HTR-8/SVneo (cell line): ENCODE measurements at regions not wholly inside any gene's neighbourhood (a gene's known extent, or its start where the extent isn't known, plus 50 kb on each side); places are given as distances from the start of the nearest gene placed in this dataset.

Source experiments
- DNase-seq: peaks from one replicate; pipeline ENCODE4 v3.0.0; 2011; ENCODE audit warnings: low spot score, mixed read lengths; ENCODE audit not compliant: insufficient read length
- FAIRE-seq: peaks from 2 replicates; lab custom pipeline; 2011; peaks lifted over from hg19 to GRCh38; lab: Jason Lieb, UNC

- no peak for DNase-seq
- FAIRE-seq = no peak
Measured at GRCh38 chr2:234683950-234684349, 187.1 kb upstream of the ARL4C start.

GRCh38 chr2:234682492-234683228 is 185.8 kb upstream of the ARL4C start:
- FAIRE-seq (peak; percentile 99), DNase-seq (peak; percentile 47)

GRCh38 chr2:234680688-234681619 is 184.1 kb upstream of the ARL4C start:
- FAIRE-seq = no peak
- no peak for DNase-seq

- peak; percentile 73 for FAIRE-seq
- peak; percentile 67 for DNase-seq
Measured at GRCh38 chr2:234679741-234680687, 183.1 kb upstream of the ARL4C start.

- DNase-seq (no peak), FAIRE-seq (no peak)
Measured at GRCh38 chr2:234679301-234679740, 182.4 kb upstream of the ARL4C start.

- FAIRE-seq (peak; percentile 52), DNase-seq (no peak)
Measured at GRCh38 chr2:234678711-234679110, 181.8 kb upstream of the ARL4C start.

- DNase-seq (no peak), FAIRE-seq (peak; percentile 63)
Measured at GRCh38 chr2:234677758-234678538, 181.1 kb upstream of the ARL4C start.

- no peak for DNase-seq
- FAIRE-seq = no peak
Measured at GRCh38 chr2:234676783-234677450, 180.0 kb upstream of the ARL4C start.

GRCh38 chr2:234676109-234676782 is 179.4 kb upstream of the ARL4C start:
- no peak for FAIRE-seq
- no peak for DNase-seq

GRCh38 chr2:234674781-234675201 is 177.9 kb upstream of the ARL4C start:
- no peak for DNase-seq

GRCh38 chr2:234673961-234674759 is 177.3 kb upstream of the ARL4C start:
- no peak for DNase-seq
- FAIRE-seq = peak; percentile 71

More at GRCh38 chr2:234674781-234675201, 177.9 kb upstream of the ARL4C start:
- peak; percentile 38 for FAIRE-seq

- DNase-seq (no peak), FAIRE-seq (peak; percentile 16)
Measured at GRCh38 chr2:234673501-234673900, 176.6 kb upstream of the ARL4C start.

- FAIRE-seq = no peak
- no peak for DNase-seq
Measured at GRCh38 chr2:234672498-234673150, 175.7 kb upstream of the ARL4C start.

- FAIRE-seq (no peak), DNase-seq (no peak)
Measured at GRCh38 chr2:234671716-234672115, 174.8 kb upstream of the ARL4C start.

- DNase-seq = no peak
- no peak for FAIRE-seq
Measured at GRCh38 chr2:234671231-234671630, 174.3 kb upstream of the ARL4C start.

- DNase-seq (no peak), FAIRE-seq (no peak)
Measured at GRCh38 chr2:234670806-234671205, 173.9 kb upstream of the ARL4C start.

GRCh38 chr2:234670052-234670451 is 173.2 kb upstream of the ARL4C start:
- FAIRE-seq = peak; percentile 16
- DNase-seq = peak; percentile 58
